ENCODE measurements at regions not wholly inside any gene's neighbourhood (a gene's known extent, or its start where the extent isn't known, plus 50 kb on each side); places are given as distances from the start of the nearest gene placed in this dataset.
A peak's percentile ranks its signal among the peaks of the same experiment; 100 is the strongest.

- TF ChIP-seq CTCF (IDR thresholded peaks at IDR 0.05; ENCODE audit: extremely low read depth, missing control alignments): no peak
- DNase-seq (ENCODE audit: low spot score): no peak
These were observed 107.5 kb downstream of the CYSLTR2 start for GRCh38 chr13:48761256-48761655.

GRCh38 chr13:48769107-48769704, 115.5 kb downstream of the CYSLTR2 start:
- peak; percentile 65 for DNase-seq (ENCODE audit: low spot score)
- TF ChIP-seq CTCF (IDR thresholded peaks at IDR 0.05; ENCODE audit: extremely low read depth, missing control alignments): peak; percentile 94

- no peak for TF ChIP-seq CTCF (IDR thresholded peaks at IDR 0.05; ENCODE audit: extremely low read depth, missing control alignments)
- no peak for DNase-seq (ENCODE audit: low spot score)
These were observed 116.6 kb downstream of the CYSLTR2 start for GRCh38 chr13:48770372-48770771.

- TF ChIP-seq CTCF (IDR thresholded peaks at IDR 0.05; ENCODE audit: extremely low read depth, missing control alignments): no peak
- DNase-seq (ENCODE audit: low spot score): no peak
These were observed 119.2 kb downstream of the CYSLTR2 start for GRCh38 chr13:48772908-48773307.

- DNase-seq (ENCODE audit: low spot score): no peak
- no peak for TF ChIP-seq CTCF (IDR thresholded peaks at IDR 0.05; ENCODE audit: extremely low read depth, missing control alignments)
These were observed 120.0 kb downstream of the CYSLTR2 start for GRCh38 chr13:48773531-48774275.

GRCh38 chr13:48775285-48775684, 121.6 kb downstream of the CYSLTR2 start:
- DNase-seq (ENCODE audit: low spot score): no peak

More at GRCh38 chr13:48775285-48775684, 121.6 kb downstream of the CYSLTR2 start:
- no peak for TF ChIP-seq CTCF (IDR thresholded peaks at IDR 0.05; ENCODE audit: extremely low read depth, missing control alignments)
